MM.1S (cell line): ENCODE measurements at regions not wholly inside any gene's neighbourhood (a gene's known extent, or its start where the extent isn't known, plus 50 kb on each side); places are given as distances from the start of the nearest gene placed in this dataset.

Source experiments
- EZH2 ChIP-seq: fragments of 300-600 bp; sonication (generic); optimal IDR thresholded peaks from 2 replicates; pipeline ENCODE3; 2017; ENCODE audit warnings: low read depth, mild to moderate bottlenecking, antibody characterized with exemption, low read length, mixed read lengths
- EZH2phosphoT487 ChIP-seq: fragments of 300-600 bp; sonication (generic); IDR thresholded peaks from 2 replicates; pipeline ENCODE4 v1.6.1; 2018; ENCODE audit warnings: antibody characterized with exemption, low read length
- TF ChIP-seq, protein P1 (sequence below): fragments of 300-600 bp; sonication (generic); IDR thresholded peaks from 2 replicates; pipeline ENCODE4 v1.5.1; 2016; ENCODE audit warnings: antibody characterized with exemption, low read length, mixed read lengths

DNA sequence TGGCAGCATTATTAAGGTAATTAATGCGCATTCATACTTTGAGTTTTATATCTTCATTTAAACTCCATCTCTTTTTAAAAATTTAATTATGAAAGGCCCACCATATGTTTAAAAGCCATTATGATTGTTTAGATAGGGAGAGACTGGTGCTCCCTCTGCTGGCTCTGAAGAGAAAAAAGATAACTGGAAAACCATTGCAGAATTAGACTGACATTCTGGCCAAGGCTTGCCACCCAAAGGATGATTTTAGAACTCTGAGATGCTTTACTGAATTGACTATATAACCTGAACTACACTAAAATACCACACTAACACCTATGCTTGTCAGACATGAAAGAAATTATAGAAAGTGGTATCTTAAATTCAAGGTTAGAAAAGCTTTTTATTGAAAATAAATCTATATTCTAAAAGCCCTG lies 127.6 kb upstream of the SPOPL start:
- TF ChIP-seq EZH2phosphoT487 = no peak
- TF ChIP-seq, protein P1, sequence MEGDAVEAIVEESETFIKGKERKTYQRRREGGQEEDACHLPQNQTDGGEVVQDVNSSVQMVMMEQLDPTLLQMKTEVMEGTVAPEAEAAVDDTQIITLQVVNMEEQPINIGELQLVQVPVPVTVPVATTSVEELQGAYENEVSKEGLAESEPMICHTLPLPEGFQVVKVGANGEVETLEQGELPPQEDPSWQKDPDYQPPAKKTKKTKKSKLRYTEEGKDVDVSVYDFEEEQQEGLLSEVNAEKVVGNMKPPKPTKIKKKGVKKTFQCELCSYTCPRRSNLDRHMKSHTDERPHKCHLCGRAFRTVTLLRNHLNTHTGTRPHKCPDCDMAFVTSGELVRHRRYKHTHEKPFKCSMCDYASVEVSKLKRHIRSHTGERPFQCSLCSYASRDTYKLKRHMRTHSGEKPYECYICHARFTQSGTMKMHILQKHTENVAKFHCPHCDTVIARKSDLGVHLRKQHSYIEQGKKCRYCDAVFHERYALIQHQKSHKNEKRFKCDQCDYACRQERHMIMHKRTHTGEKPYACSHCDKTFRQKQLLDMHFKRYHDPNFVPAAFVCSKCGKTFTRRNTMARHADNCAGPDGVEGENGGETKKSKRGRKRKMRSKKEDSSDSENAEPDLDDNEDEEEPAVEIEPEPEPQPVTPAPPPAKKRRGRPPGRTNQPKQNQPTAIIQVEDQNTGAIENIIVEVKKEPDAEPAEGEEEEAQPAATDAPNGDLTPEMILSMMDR = peak; percentile 62
- no peak for TF ChIP-seq EZH2
